Fibroblast of lung (primary cell): ENCODE measurements at regions not wholly inside any gene's neighbourhood (a gene's known extent, or its start where the extent isn't known, plus 50 kb on each side); places are given as distances from the start of the nearest gene placed in this dataset.

Experiments used
- EZH2 ChIP-seq: IDR thresholded peaks from 2 replicates; pipeline ENCODE4 v1.5.1; 2012; ENCODE audit warnings: low read length, control low read depth, mild to moderate bottlenecking; ENCODE audit errors: missing control alignments
- TF ChIP-seq, protein P1 (sequence below), 2 donors: IDR thresholded peaks in 1 of 2; conservative IDR thresholded peaks in 1 of 2; 1 replicate in 1 of 2; 2 replicates in 1 of 2; pipeline ENCODE4 v1.5.1; 2011 to 2012; ENCODE audit warnings: low read length in 2 of 2, control low read depth in 1 of 2, inconsistent platforms in 1 of 2, low read depth in 1 of 2, mild to moderate bottlenecking in 1 of 2

DNA sequence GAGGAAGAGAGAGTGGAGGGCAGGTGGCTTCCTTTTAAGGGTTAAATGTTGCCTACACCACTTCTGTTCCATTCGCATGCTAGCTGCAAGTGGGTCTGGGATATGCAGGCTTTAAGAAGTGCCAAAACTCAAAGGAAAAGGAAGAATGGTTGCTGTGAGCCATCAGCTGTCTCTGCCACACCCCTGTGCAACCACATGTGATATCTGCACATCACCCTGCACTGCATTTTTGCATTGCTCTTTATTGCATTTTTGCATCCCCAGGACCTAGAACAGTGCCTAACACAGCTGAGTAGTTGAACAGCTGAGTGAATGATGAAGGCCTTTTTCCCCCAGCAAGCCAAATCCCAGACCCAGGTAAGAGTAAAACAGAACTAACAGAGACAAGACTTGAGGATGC, 136.1 kb downstream of the ZIC5 start:
- TF ChIP-seq, protein P1, sequence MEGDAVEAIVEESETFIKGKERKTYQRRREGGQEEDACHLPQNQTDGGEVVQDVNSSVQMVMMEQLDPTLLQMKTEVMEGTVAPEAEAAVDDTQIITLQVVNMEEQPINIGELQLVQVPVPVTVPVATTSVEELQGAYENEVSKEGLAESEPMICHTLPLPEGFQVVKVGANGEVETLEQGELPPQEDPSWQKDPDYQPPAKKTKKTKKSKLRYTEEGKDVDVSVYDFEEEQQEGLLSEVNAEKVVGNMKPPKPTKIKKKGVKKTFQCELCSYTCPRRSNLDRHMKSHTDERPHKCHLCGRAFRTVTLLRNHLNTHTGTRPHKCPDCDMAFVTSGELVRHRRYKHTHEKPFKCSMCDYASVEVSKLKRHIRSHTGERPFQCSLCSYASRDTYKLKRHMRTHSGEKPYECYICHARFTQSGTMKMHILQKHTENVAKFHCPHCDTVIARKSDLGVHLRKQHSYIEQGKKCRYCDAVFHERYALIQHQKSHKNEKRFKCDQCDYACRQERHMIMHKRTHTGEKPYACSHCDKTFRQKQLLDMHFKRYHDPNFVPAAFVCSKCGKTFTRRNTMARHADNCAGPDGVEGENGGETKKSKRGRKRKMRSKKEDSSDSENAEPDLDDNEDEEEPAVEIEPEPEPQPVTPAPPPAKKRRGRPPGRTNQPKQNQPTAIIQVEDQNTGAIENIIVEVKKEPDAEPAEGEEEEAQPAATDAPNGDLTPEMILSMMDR (conservative IDR thresholded peaks at IDR 0.05 in 1 of 2, IDR thresholded peaks at IDR 0.05 in 1 of 2; ENCODE audit: low read depth in 1 of 2, low read length in 2 of 2) = no peak
- no peak for TF ChIP-seq EZH2
